ENCODE measurements at regions not wholly inside any gene's neighbourhood (a gene's known extent, or its start where the extent isn't known, plus 50 kb on each side); places are given as distances from the start of the nearest gene placed in this dataset.

DNA sequence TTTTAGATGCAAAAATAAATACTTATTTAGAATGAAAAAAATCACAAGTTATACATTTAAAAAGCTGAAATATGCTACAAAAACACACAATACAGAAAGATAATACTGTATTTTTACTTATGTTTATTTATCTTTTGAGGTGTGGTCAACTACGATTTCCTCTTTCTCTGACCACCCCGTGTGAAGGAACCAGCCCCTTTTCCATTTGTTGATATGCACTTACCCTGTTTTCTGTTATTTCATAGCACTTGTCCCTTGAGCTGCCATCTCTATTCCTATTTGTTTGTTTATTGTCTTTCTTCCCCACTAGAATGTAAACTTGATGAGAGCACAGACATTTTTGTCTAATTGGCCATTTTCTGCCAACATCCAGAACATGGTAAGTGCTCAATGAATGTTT, 460.5 kb upstream of the TRIB2 start:
- TF ChIP-seq EP300 (IDR thresholded peaks at IDR 0.05), result no peak
- TF ChIP-seq POLR2A (IDR thresholded peaks at IDR 0.05), result no peak
- TF ChIP-seq, protein P1, sequence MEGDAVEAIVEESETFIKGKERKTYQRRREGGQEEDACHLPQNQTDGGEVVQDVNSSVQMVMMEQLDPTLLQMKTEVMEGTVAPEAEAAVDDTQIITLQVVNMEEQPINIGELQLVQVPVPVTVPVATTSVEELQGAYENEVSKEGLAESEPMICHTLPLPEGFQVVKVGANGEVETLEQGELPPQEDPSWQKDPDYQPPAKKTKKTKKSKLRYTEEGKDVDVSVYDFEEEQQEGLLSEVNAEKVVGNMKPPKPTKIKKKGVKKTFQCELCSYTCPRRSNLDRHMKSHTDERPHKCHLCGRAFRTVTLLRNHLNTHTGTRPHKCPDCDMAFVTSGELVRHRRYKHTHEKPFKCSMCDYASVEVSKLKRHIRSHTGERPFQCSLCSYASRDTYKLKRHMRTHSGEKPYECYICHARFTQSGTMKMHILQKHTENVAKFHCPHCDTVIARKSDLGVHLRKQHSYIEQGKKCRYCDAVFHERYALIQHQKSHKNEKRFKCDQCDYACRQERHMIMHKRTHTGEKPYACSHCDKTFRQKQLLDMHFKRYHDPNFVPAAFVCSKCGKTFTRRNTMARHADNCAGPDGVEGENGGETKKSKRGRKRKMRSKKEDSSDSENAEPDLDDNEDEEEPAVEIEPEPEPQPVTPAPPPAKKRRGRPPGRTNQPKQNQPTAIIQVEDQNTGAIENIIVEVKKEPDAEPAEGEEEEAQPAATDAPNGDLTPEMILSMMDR (IDR thresholded peaks at IDR 0.05), result no peak
- no peak for TF ChIP-seq POLR2AphosphoS5 (IDR thresholded peaks at IDR 0.05)

Data from suprapubic skin (tissue), 4 donors.